ENCODE measurements at regions not wholly inside any gene's neighbourhood (a gene's known extent, or its start where the extent isn't known, plus 50 kb on each side); places are given as distances from the start of the nearest gene placed in this dataset.

- Histone ChIP-seq H3K4me3 (ENCODE audit: low read depth, low read length) (no peak overlapping the region), H3K9me3 (ENCODE audit: control insufficient read depth, low read length) (no peaks in the 10 kb centered on the region), H3K36me3 (ENCODE audit: control insufficient read depth, insufficient read depth, low read length) (no peaks in the 10 kb centered on the region), H2AFZ (no peak overlapping the region), H3K27ac (no peak overlapping the region), H3K79me2 (no peaks in the 10 kb centered on the region), H3K27me3 (ENCODE audit: control insufficient read depth, insufficient read depth, low read length) (no peaks in the 10 kb centered on the region), H3K4me2 (ENCODE audit: low read length) (no peak overlapping the region), H3K9ac (no peak overlapping the region), H3K4me1 (no peaks in the 10 kb centered on the region)
- TF ChIP-seq CTCF (IDR thresholded peaks at IDR 0.05), result no peak
These were observed 93.8 kb upstream of the CLMN start for GRCh38 chr14:95413289-95414215.

GRCh38 chr14:95410838-95411237 is 91.1 kb upstream of the CLMN start:
- Histone ChIP-seq H3K36me3 (ENCODE audit: control insufficient read depth, insufficient read depth, low read length) (no peaks in the 10 kb centered on the region), H3K9me3 (ENCODE audit: control insufficient read depth, low read length) (no peaks in the 10 kb centered on the region), H3K9ac (no peak overlapping the region), H3K4me3 (ENCODE audit: low read depth, low read length) (no peak overlapping the region), H3K27ac (no peak overlapping the region), H3K4me2 (ENCODE audit: low read length) (no peak overlapping the region), H3K4me1 (no peaks in the 10 kb centered on the region), H3K79me2 (no peaks in the 10 kb centered on the region), H2AFZ (no peak overlapping the region), H3K27me3 (ENCODE audit: control insufficient read depth, insufficient read depth, low read length) (no peaks in the 10 kb centered on the region)
- TF ChIP-seq CTCF (IDR thresholded peaks at IDR 0.05), result no peak

GRCh38 chr14:95409477-95410272 is 90.0 kb upstream of the CLMN start:
- H3K27ac ChIP-seq, result no peak overlapping the region
- no peaks in the 10 kb centered on the region for H3K9me3 ChIP-seq (ENCODE audit: control insufficient read depth, low read length)
- H3K36me3 ChIP-seq (ENCODE audit: control insufficient read depth, insufficient read depth, low read length), result no peaks in the 10 kb centered on the region
- H3K4me1 ChIP-seq, result no peaks in the 10 kb centered on the region
- H2AFZ ChIP-seq, result no peak overlapping the region
- H3K4me2 ChIP-seq (ENCODE audit: low read length), result no peak overlapping the region
- H3K27me3 ChIP-seq (ENCODE audit: control insufficient read depth, insufficient read depth, low read length), result no peaks in the 10 kb centered on the region
- no peak for TF ChIP-seq CTCF (IDR thresholded peaks at IDR 0.05)
- no peaks in the 10 kb centered on the region for H3K79me2 ChIP-seq
- H3K9ac ChIP-seq, result no peak overlapping the region
- no peak overlapping the region for H3K4me3 ChIP-seq (ENCODE audit: low read depth, low read length)

- no peak overlapping the region for H3K4me3 ChIP-seq (ENCODE audit: low read depth, low read length)
- no peaks in the 10 kb centered on the region for H3K9me3 ChIP-seq (ENCODE audit: control insufficient read depth, low read length)
- no peaks in the 10 kb centered on the region for H3K36me3 ChIP-seq (ENCODE audit: control insufficient read depth, insufficient read depth, low read length)
- no peaks in the 10 kb centered on the region for H3K27me3 ChIP-seq (ENCODE audit: control insufficient read depth, insufficient read depth, low read length)
- H3K9ac ChIP-seq, result no peak overlapping the region
- no peak for TF ChIP-seq CTCF (IDR thresholded peaks at IDR 0.05)
- no peaks in the 10 kb centered on the region for H3K4me1 ChIP-seq
- H3K4me2 ChIP-seq (ENCODE audit: low read length), result no peak overlapping the region
- no peak overlapping the region for H3K27ac ChIP-seq
- no peaks in the 10 kb centered on the region for H3K79me2 ChIP-seq
- no peak overlapping the region for H2AFZ ChIP-seq
These were observed 89.2 kb upstream of the CLMN start for GRCh38 chr14:95408731-95409476.
